K562 (cell line): ENCODE measurements at regions not wholly inside any gene's neighbourhood (a gene's known extent, or its start where the extent isn't known, plus 50 kb on each side); places are given as distances from the start of the nearest gene placed in this dataset.
A peak's percentile ranks its signal among the peaks of the same experiment; 100 is the strongest.

ENCODE experiments used
- ATF7 ChIP-seq: fragments of 450-650 bp; IDR thresholded peaks from 2 replicates; pipeline ENCODE4 v1.7.1; 2014; ENCODE audit warnings: mild to moderate bottlenecking, moderate library complexity
- CCNT2 ChIP-seq: IDR thresholded peaks from 2 replicates; pipeline ENCODE4 v1.6.1; 2011; ENCODE audit warnings: borderline replicate concordance, low read depth, mild to moderate bottlenecking, moderate library complexity, mixed read lengths, low read length; ENCODE audit not compliant: insufficient read length; ENCODE audit errors: extremely low read depth
- HMGN3 ChIP-seq: IDR thresholded peaks from 2 replicates; pipeline ENCODE4 v1.6.1; 2011; ENCODE audit warnings: borderline replicate concordance, low read depth, mild to moderate bottlenecking, mixed read lengths, low read length; ENCODE audit not compliant: insufficient read length; ENCODE audit errors: extremely low read depth
- NR2C2 ChIP-seq, 2 experiments: fragments of 200-800 bp in 1 of 2; sonication (Bioruptor generic) in 1 of 2; sonication (generic) in 1 of 2; formaldehyde crosslinking in 1 of 2; IDR thresholded peaks; 2 replicates each; pipeline versions ENCODE4 v1.6.1 to v1.8.0; 2016 to 2022; ENCODE audit warnings: mild to moderate bottlenecking in 1 of 2, missing compliant biosample characterization in 1 of 2, missing genetic modification characterization in 1 of 2, missing genetic modification reagents in 1 of 2
- PCBP1 ChIP-seq: fragments of 200-400 bp; formaldehyde crosslinking; IDR thresholded peaks from 2 replicates; pipeline ENCODE4 v1.6.1; 2018; ENCODE audit warnings: mild to moderate bottlenecking, low read depth, low read length; ENCODE audit not compliant: poor library complexity, severe bottlenecking
- RCOR1 ChIP-seq, 2 experiments: IDR thresholded peaks; 2 replicates each; pipeline ENCODE4 v1.6.1; 2012; ENCODE audit warnings: low read depth in 2 of 2, low read length in 2 of 2, borderline replicate concordance in 1 of 2, improper control_type of control experiment in 1 of 2
- SIN3B ChIP-seq: fragments of 450-650 bp; IDR thresholded peaks from 2 replicates; pipeline ENCODE4 v1.6.1; 2017; ENCODE audit warnings: low read depth, mild to moderate bottlenecking, moderate library complexity
- ZBTB7A ChIP-seq: IDR thresholded peaks from 2 replicates; pipeline ENCODE4 v1.6.1; 2011; ENCODE audit warnings: low read depth, mild to moderate bottlenecking, low read length, moderate library complexity, borderline replicate concordance; ENCODE audit not compliant: control insufficient read depth
- ZKSCAN1 ChIP-seq: fragments of 150-350 bp; IDR thresholded peaks from 2 replicates; pipeline ENCODE4 v1.6.1; 2016; ENCODE audit warnings: low read depth, low read length
- ZNF175 ChIP-seq: fragments of 200-800 bp; sonication (Bioruptor generic); IDR thresholded peaks from 2 replicates; pipeline ENCODE4 v1.6.1; 2016; ENCODE audit warnings: low read depth, mild to moderate bottlenecking, missing genetic modification characterization, missing compliant biosample characterization
- ZNF445 ChIP-seq: fragments of 250-450 bp; sonication (Bioruptor Pico); IDR thresholded peaks from 2 replicates; pipeline ENCODE4 v1.4.0; 2020; ENCODE audit warnings: low read depth, mild to moderate bottlenecking, moderate library complexity
- TF ChIP-seq, protein P1 (sequence below), 2 experiments: fragments of 450-650 bp; conservative IDR thresholded peaks; 2 replicates each; pipeline ENCODE4 v1.6.1; 2017; ENCODE audit warnings: mild to moderate bottlenecking in 2 of 2, moderate library complexity in 2 of 2
- TF ChIP-seq, protein P2 (sequence below): fragments of 450-650 bp; IDR thresholded peaks from 2 replicates; pipeline ENCODE4 v1.6.1; 2018; ENCODE audit not compliant: partially characterized antibody
- TF ChIP-seq, protein P3 (sequence below): sonication (generic); formaldehyde crosslinking; IDR thresholded peaks from 2 replicates; pipeline ENCODE4 v1.9.0; 2022; ENCODE audit warnings: mild to moderate bottlenecking, missing genetic modification reagents

DNA sequence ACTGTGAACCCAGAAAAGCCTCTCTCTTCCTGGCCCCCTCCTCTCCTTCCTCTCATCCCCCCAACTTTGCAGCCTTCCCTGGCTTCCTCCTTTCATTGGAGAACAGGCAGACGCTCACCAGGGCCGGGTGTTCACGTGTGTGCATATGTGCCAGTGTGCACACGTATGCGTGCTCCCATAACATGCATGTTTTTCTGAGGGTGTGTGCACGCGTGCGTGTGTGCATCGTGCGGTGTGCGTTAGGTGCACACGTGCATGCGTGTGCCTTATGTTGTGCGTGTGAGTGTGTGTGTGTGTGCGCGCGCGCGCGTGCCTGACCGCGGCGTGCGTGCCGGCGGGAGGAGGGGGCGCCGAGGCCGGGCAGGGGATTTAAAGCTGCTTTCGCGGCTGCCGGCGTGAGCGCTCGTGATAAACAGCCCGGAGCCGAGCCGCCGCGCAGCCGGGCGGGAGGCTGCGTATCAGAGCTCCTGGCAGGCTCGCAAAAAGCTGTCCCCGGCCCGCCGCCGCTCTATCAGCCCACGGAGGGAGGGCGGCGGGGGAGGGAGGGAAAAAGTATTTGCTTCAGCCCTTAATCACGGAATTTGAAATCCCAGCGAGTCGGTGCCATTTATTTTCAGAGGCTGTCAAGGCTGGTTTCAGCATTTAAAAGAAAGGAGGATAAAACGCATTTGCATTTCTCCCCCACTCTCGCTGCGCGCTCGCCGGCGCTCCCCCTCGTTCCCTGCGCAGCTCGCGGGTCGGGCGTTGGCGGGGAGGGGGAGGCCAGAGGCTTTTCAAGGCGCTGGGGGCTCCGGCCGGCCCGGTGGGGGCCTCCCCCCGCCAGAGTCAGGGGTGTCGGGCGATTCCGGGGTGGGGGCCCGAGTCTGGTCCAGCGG, 183.9 kb downstream of the C9orf50 start (continued):
- TF ChIP-seq, protein P1, sequence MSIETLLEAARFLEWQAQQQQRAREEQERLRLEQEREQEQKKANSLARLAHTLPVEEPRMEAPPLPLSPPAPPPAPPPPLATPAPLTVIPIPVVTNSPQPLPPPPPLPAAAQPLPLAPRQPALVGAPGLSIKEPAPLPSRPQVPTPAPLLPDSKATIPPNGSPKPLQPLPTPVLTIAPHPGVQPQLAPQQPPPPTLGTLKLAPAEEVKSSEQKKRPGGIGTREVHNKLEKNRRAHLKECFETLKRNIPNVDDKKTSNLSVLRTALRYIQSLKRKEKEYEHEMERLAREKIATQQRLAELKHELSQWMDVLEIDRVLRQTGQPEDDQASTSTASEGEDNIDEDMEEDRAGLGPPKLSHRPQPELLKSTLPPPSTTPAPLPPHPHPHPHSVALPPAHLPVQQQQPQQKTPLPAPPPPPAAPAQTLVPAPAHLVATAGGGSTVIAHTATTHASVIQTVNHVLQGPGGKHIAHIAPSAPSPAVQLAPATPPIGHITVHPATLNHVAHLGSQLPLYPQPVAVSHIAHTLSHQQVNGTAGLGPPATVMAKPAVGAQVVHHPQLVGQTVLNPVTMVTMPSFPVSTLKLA (conservative IDR thresholded peaks at IDR 0.05) = peak in 1 of 2 experiments; percentile 74
- TF ChIP-seq, protein P2, sequence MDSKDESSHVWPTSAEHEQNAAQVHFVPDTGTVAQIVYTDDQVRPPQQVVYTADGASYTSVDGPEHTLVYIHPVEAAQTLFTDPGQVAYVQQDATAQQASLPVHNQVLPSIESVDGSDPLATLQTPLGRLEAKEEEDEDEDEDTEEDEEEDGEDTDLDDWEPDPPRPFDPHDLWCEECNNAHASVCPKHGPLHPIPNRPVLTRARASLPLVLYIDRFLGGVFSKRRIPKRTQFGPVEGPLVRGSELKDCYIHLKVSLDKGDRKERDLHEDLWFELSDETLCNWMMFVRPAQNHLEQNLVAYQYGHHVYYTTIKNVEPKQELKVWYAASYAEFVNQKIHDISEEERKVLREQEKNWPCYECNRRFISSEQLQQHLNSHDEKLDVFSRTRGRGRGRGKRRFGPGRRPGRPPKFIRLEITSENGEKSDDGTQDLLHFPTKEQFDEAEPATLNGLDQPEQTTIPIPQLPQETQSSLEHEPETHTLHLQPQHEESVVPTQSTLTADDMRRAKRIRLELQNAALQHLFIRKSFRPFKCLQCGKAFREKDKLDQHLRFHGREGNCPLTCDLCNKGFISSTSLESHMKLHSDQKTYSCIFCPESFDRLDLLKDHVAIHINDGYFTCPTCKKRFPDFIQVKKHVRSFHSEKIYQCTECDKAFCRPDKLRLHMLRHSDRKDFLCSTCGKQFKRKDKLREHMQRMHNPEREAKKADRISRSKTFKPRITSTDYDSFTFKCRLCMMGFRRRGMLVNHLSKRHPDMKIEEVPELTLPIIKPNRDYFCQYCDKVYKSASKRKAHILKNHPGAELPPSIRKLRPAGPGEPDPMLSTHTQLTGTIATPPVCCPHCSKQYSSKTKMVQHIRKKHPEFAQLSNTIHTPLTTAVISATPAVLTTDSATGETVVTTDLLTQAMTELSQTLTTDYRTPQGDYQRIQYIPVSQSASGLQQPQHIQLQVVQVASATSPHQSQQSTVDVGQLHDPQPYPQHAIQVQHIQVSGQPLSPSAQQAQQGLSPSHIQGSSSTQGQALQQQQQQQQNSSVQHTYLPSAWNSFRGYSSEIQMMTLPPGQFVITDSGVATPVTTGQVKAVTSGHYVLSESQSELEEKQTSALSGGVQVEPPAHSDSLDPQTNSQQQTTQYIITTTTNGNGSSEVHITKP = peak; percentile 83
- TF ChIP-seq CCNT2 (peak; percentile 30), ZNF445 (CRISPR knock-in tag) (no peak), ZNF175 (CRISPR knock-in tag) (no peak), RCOR1 (IDR thresholded peaks at IDR 0.05; ENCODE audit: borderline replicate concordance in 1 of 2, low read depth in 2 of 2, low read length in 2 of 2) (0 out of 4 replicates have a peak, but pooled peaks of 1 of the 2 experiments have one; percentile 50), NR2C2 (CRISPR knock-in tag; IDR thresholded peaks at IDR 0.05) (0 out of 2 replicates have a peak, but pooled peaks have one; percentile 25), NR2C2 (tag; IDR thresholded peaks at IDR 0.05) (no peak), SIN3B (no peak), PCBP1 (peak; percentile 69), ZKSCAN1 (0 out of 2 replicates have a peak, but pooled peaks have one; percentile 7), HMGN3 (peak; percentile 89), ATF7 (peak; percentile 33; the same call in 1 of the 2 replicates), ZBTB7A (peak; percentile 11; the same call in 1 of the 2 replicates)
- TF ChIP-seq, protein P3, sequence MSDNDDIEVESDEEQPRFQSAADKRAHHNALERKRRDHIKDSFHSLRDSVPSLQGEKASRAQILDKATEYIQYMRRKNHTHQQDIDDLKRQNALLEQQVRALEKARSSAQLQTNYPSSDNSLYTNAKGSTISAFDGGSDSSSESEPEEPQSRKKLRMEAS = peak; percentile 26; the same call in 1 of the 2 replicates
